HL-60 (cell line): ENCODE measurements at regions not wholly inside any gene's neighbourhood (a gene's known extent, or its start where the extent isn't known, plus 50 kb on each side); places are given as distances from the start of the nearest gene placed in this dataset.

Source experiments
- DNase-seq, 2 experiments: peaks; one replicate each; pipeline ENCODE4 v3.0.0-alpha.2; 2010 to 2020; ENCODE audit warnings: low read depth in 1 of 2, low spot score in 1 of 2
- H3K27ac ChIP-seq: fragments of 250-450 bp; sonication (Bioruptor Pico); replicated peaks from 2 replicates; pipeline ENCODE4 v1.5.1; 2020; ENCODE audit warnings: mild to moderate bottlenecking, moderate library complexity
- H3K27me3 ChIP-seq: fragments of 250-450 bp; sonication (Bioruptor Pico); 2 replicates; pipeline ENCODE4 v1.5.1; 2021; ENCODE audit warnings: mild to moderate bottlenecking, moderate library complexity; ENCODE audit not compliant: insufficient read depth, poor library complexity, severe bottlenecking
- H3K4me3 ChIP-seq: replicated peaks from 2 replicates; pipeline ENCODE4 v1.5.1; 2011; ENCODE audit warnings: mild to moderate bottlenecking, control low read depth, low read length; ENCODE audit not compliant: insufficient read depth
- GABPA ChIP-seq: IDR thresholded peaks from 2 replicates; pipeline ENCODE4 v1.6.1; 2012; ENCODE audit warnings: low read depth
- POLR2AphosphoS5 ChIP-seq: IDR thresholded peaks from 2 replicates; pipeline ENCODE4 v1.6.1; 2012; ENCODE audit warnings: low read depth
- SPI1 ChIP-seq: IDR thresholded peaks from 2 replicates; pipeline ENCODE4 v1.6.1; 2012; ENCODE audit warnings: low read depth, mild to moderate bottlenecking, borderline replicate concordance
- TF ChIP-seq, protein P1 (sequence below): IDR thresholded peaks from one replicate; pipeline ENCODE4 v1.5.1; 2011; ENCODE audit warnings: low read length, control low read depth, inconsistent platforms; ENCODE audit not compliant: insufficient read depth
- TF ChIP-seq, protein P2 (sequence below): IDR thresholded peaks from 2 replicates; pipeline ENCODE4 v1.6.1; 2012; ENCODE audit warnings: low read depth; ENCODE audit not compliant: insufficient replicate concordance

DNA sequence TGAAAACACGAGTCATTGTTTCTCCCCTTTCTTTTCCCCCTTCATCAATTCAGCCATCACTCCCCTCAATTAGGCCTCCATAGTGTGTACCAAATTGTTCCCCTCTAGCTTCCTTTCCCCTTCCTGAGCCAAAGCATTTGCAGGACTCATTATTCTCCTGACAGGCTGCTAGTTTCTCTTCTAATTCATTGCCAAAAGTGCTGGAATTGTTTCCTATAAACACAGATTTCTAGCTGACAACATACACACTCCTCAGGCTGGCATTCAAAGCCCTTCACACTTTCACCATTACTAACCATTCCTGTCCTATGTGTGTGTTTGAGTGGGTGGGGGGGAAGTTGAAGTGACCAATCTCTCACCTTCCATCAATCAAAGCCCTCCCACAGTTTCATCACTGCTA, 444.2 kb upstream of the OPRM1 start:
- Histone ChIP-seq H3K27me3 (no peaks in the 10 kb centered on the region), H3K27ac (no peak overlapping the region), H3K4me3 (no peak overlapping the region)
- TF ChIP-seq SPI1 (no peak), GABPA (no peak)
- TF ChIP-seq, protein P1, sequence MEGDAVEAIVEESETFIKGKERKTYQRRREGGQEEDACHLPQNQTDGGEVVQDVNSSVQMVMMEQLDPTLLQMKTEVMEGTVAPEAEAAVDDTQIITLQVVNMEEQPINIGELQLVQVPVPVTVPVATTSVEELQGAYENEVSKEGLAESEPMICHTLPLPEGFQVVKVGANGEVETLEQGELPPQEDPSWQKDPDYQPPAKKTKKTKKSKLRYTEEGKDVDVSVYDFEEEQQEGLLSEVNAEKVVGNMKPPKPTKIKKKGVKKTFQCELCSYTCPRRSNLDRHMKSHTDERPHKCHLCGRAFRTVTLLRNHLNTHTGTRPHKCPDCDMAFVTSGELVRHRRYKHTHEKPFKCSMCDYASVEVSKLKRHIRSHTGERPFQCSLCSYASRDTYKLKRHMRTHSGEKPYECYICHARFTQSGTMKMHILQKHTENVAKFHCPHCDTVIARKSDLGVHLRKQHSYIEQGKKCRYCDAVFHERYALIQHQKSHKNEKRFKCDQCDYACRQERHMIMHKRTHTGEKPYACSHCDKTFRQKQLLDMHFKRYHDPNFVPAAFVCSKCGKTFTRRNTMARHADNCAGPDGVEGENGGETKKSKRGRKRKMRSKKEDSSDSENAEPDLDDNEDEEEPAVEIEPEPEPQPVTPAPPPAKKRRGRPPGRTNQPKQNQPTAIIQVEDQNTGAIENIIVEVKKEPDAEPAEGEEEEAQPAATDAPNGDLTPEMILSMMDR, result no peak
- DNase-seq, result no peak

DNA sequence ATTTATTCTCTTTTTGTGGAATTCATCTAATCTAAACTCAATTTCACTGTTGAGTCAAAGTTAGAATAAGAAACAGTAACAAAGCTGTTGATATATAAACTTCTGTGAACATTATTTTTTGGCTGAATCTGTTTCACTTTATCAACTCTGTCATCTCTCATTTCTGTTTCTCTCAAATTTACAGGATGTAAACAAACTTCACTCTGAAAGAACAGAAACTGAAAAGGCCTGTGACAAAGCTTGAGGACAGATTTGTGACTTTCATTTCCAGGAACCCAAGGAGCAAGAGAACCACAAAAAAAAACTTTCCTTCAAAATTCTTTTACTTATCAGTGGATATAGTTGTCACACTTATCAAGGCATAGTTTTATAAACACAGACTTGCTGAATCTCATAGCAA, 447.9 kb upstream of the OPRM1 start:
- Histone ChIP-seq H3K27ac (no peak overlapping the region), H3K27me3 (no peaks in the 10 kb centered on the region), H3K4me3 (no peak overlapping the region)
- TF ChIP-seq POLR2AphosphoS5, result no peak
- TF ChIP-seq, protein P1, result no peak
- no peak for TF ChIP-seq SPI1
- TF ChIP-seq, protein P2, sequence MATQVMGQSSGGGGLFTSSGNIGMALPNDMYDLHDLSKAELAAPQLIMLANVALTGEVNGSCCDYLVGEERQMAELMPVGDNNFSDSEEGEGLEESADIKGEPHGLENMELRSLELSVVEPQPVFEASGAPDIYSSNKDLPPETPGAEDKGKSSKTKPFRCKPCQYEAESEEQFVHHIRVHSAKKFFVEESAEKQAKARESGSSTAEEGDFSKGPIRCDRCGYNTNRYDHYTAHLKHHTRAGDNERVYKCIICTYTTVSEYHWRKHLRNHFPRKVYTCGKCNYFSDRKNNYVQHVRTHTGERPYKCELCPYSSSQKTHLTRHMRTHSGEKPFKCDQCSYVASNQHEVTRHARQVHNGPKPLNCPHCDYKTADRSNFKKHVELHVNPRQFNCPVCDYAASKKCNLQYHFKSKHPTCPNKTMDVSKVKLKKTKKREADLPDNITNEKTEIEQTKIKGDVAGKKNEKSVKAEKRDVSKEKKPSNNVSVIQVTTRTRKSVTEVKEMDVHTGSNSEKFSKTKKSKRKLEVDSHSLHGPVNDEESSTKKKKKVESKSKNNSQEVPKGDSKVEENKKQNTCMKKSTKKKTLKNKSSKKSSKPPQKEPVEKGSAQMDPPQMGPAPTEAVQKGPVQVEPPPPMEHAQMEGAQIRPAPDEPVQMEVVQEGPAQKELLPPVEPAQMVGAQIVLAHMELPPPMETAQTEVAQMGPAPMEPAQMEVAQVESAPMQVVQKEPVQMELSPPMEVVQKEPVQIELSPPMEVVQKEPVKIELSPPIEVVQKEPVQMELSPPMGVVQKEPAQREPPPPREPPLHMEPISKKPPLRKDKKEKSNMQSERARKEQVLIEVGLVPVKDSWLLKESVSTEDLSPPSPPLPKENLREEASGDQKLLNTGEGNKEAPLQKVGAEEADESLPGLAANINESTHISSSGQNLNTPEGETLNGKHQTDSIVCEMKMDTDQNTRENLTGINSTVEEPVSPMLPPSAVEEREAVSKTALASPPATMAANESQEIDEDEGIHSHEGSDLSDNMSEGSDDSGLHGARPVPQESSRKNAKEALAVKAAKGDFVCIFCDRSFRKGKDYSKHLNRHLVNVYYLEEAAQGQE, result no peak
- no peak for TF ChIP-seq GABPA
- DNase-seq, result no peak

DNA sequence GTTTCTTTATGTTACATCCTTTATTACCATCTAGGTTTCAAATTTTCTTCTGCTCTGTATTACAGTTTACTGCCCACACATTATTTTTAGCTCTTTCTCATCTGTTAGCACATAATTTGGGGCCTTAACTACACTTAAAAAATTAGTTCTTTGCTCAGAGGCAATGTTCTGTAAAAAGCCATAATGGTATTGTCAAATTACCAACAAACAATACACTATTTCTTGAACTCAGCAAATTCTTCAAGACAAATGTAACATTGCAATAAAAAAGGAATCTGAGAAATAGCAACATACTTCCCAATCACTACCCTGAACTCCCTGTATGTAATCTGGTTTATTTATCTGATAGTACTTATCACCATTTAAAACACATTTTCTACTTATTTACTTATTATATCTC, 448.6 kb upstream of the OPRM1 start:
- H3K27me3 ChIP-seq, result no peaks in the 10 kb centered on the region
- no peak overlapping the region for H3K4me3 ChIP-seq
- TF ChIP-seq POLR2AphosphoS5 (no peak), GABPA (no peak), SPI1 (no peak)
- TF ChIP-seq, protein P2, result no peak
- TF ChIP-seq, protein P1, result no peak
- no peak overlapping the region for H3K27ac ChIP-seq
- DNase-seq, result no peak

DNA sequence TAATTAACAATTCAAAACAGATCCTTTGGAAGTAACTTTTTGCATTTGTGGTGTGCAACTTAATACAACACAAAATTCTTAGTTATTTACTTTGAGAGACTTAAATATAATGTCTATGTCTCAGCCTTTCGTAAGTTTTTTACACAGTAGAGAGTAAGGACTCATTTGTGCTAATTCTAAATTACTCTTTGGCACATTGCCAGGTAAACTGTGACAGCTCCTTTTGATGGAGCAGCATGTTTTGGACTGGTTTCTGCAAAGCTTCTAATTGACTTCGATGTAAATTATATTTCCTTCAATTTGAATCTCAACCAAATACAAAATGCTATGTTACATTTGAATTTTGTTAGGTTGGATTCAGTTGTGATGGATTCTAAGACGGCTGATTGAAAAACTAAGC, 450.7 kb upstream of the OPRM1 start:
- TF ChIP-seq GABPA (no peak), SPI1 (no peak), POLR2AphosphoS5 (no peak)
- TF ChIP-seq, protein P2, result no peak
- TF ChIP-seq, protein P1, result no peak
- no peak for DNase-seq
- Histone ChIP-seq H3K4me3 (no peak overlapping the region), H3K27me3 (no peaks in the 10 kb centered on the region), H3K27ac (no peak overlapping the region)
